Prostate gland (tissue), 2 donors: ENCODE measurements at regions not wholly inside any gene's neighbourhood (a gene's known extent, or its start where the extent isn't known, plus 50 kb on each side); places are given as distances from the start of the nearest gene placed in this dataset.

Experiments used
- CTCF ChIP-seq, 4 experiments: fragments of 200-600 bp in 2 of 4; fragments of 450-650 bp in 2 of 4; sonication (generic) in 2 of 4; IDR thresholded peaks; 1 replicate in 3 of 4; 2 replicates in 1 of 4; pipeline ENCODE4 v1.5.1; 2016 to 2019; ENCODE audit warnings: antibody characterized with exemption in 4 of 4, mild to moderate bottlenecking in 2 of 4, moderate library complexity in 2 of 4
- POLR2A ChIP-seq: fragments of 450-650 bp; IDR thresholded peaks from one replicate; pipeline ENCODE4 v1.6.1; 2016; ENCODE audit warnings: antibody characterized with exemption, mild to moderate bottlenecking
- POLR2AphosphoS5 ChIP-seq: sonication (generic); formaldehyde crosslinking; IDR thresholded peaks from one replicate; pipeline ENCODE4 v1.6.1; 2017; ENCODE audit warnings: antibody characterized with exemption

GRCh38 chr3:106397006-106397405 is 528.2 kb upstream of the CBLB start:
- TF ChIP-seq CTCF (IDR thresholded peaks at IDR 0.05) (no peak), POLR2A (no peak), POLR2AphosphoS5 (no peak)
